ENCODE measurements at regions not wholly inside any gene's neighbourhood (a gene's known extent, or its start where the extent isn't known, plus 50 kb on each side); places are given as distances from the start of the nearest gene placed in this dataset.
"Not testable (repeated sequence)": the region's sequence is repeated elsewhere in the genome, so short reads cannot be mapped to it uniquely, and the experiment has no call there.

GRCh38 chr2:57181315-57182038 is 865.1 kb upstream of the VRK2 start:
- DNase-seq: no peak

GRCh38 chr2:57182916-57183315 is 863.7 kb upstream of the VRK2 start:
- DNase-seq: no peak

GRCh38 chr2:57185568-57185967 is 861.0 kb upstream of the VRK2 start:
- DNase-seq: no peak

GRCh38 chr2:57190007-57190406 is 856.6 kb upstream of the VRK2 start:
- DNase-seq: no peak

GRCh38 chr2:57199663-57200062 is 846.9 kb upstream of the VRK2 start:
- no peak for DNase-seq

GRCh38 chr2:57204364-57204763 is 842.2 kb upstream of the VRK2 start:
- DNase-seq: no peak

- DNase-seq: no peak
Measured at GRCh38 chr2:57205241-57205640, 841.4 kb upstream of the VRK2 start.

- DNase-seq: no peak
Measured at GRCh38 chr2:57207191-57207590, 839.4 kb upstream of the VRK2 start.

- no peak for DNase-seq
Measured at GRCh38 chr2:57209799-57210198, 836.8 kb upstream of the VRK2 start.

- no peak for DNase-seq
Measured at GRCh38 chr2:57210855-57211254, 835.8 kb upstream of the VRK2 start.

- no peak for DNase-seq
Measured at GRCh38 chr2:57217013-57217412, 829.6 kb upstream of the VRK2 start.

GRCh38 chr2:57218206-57218605 is 828.4 kb upstream of the VRK2 start:
- no peak for DNase-seq

GRCh38 chr2:57229706-57230105 is 816.9 kb upstream of the VRK2 start:
- not testable (repeated sequence) for DNase-seq

- DNase-seq: not testable (repeated sequence)
Measured at GRCh38 chr2:57232341-57232740, 814.3 kb upstream of the VRK2 start.

GRCh38 chr2:57251495-57251894 is 795.1 kb upstream of the VRK2 start:
- not testable (repeated sequence) for DNase-seq

- DNase-seq: not testable (repeated sequence)
Measured at GRCh38 chr2:57276408-57276807, 770.2 kb upstream of the VRK2 start.

- DNase-seq: no peak
Measured at GRCh38 chr2:57278451-57278850, 768.2 kb upstream of the VRK2 start.

GRCh38 chr2:57291209-57291608 is 755.4 kb upstream of the VRK2 start:
- DNase-seq: no peak

- DNase-seq: no peak
Measured at GRCh38 chr2:57296795-57297517, 749.6 kb upstream of the VRK2 start.

- DNase-seq: no peak
Measured at GRCh38 chr2:57313678-57314077, 732.9 kb upstream of the VRK2 start.

- DNase-seq: no peak
Measured at GRCh38 chr2:57314682-57315081, 731.9 kb upstream of the VRK2 start.

GRCh38 chr2:57330447-57330846 is 716.2 kb upstream of the VRK2 start:
- DNase-seq: no peak

GRCh38 chr2:57333221-57333620 is 713.4 kb upstream of the VRK2 start:
- DNase-seq: no peak

GRCh38 chr2:57343391-57344006 is 703.1 kb upstream of the VRK2 start:
- no peak for DNase-seq
